A549 (cell line): ENCODE measurements at regions not wholly inside any gene's neighbourhood (a gene's known extent, or its start where the extent isn't known, plus 50 kb on each side); places are given as distances from the start of the nearest gene placed in this dataset.

Experiments used
- ATAC-seq, 2 experiments: fragments of 200-7000 bp in 1 of 2; fragments of >200 bp in 1 of 2; cut with Nextera tagmentation in 1 of 2; cut with Tn5 transposase in 1 of 2; 3 replicates each; pipeline versions ENCODE4 v1.8.0 to v1.9.1; 2018 to 2020; ENCODE audit warnings: mild to moderate bottlenecking in 1 of 2, moderate library complexity in 1 of 2
- CTCF ChIA-PET: fragments of 300-600 bp; sonication (Branson Sonifier 250); formaldehyde crosslinking; extraction: SDS; loops from one replicate; lab custom pipeline; 2021; ENCODE audit warnings: antibody characterized with exemption, inconsistent platforms; lab: Yijun Ruan, JAX
- POLR2A ChIA-PET: fragments of 350-600 bp; formaldehyde crosslinking; extraction: SDS; loops from one replicate; lab custom pipeline; 2021; ENCODE audit warnings: antibody characterized with exemption, inconsistent platforms; lab: Yijun Ruan, JAX
- DNase-seq, 2 experiments: peaks; one replicate each; pipeline versions ENCODE4 v3.0.0 to v3.0.0-alpha.2; 2011 to 2016; ENCODE audit warnings: low read depth in 1 of 2, low spot score in 1 of 2
- FAIRE-seq: peaks from 2 replicates; lab custom pipeline; 2011; peaks lifted over from hg19 to GRCh38; lab: Jason Lieb, UNC
- H3K27ac ChIP-seq, 2 experiments: fragments of >200 bp; sonication (Bioruptor Twin); formaldehyde crosslinking; 3 replicates each; pipeline ENCODE4 v1.5.1; 2016 to 2017
- H3K4me1 ChIP-seq: fragments of >200 bp; sonication (Bioruptor Twin); formaldehyde crosslinking; 3 replicates; pipeline ENCODE4 v1.6.1; 2016
- H3K4me2 ChIP-seq: fragments of >200 bp; sonication (Bioruptor Twin); formaldehyde crosslinking; 3 replicates; pipeline ENCODE4 v1.6.1; 2016
- H3K4me3 ChIP-seq: fragments of >200 bp; sonication (Bioruptor Twin); formaldehyde crosslinking; 3 replicates; pipeline ENCODE4 v1.5.1; 2016
- H3K9me3 ChIP-seq: fragments of >200 bp; sonication (Bioruptor Twin); formaldehyde crosslinking; 3 replicates; pipeline ENCODE4 v1.6.1; 2016
- EHF ChIP-seq: fragments of 250-450 bp; sonication (Bioruptor Pico); IDR thresholded peaks from 2 replicates; pipeline ENCODE4 v1.5.0; 2020; ENCODE audit warnings: mild to moderate bottlenecking
- EHMT2 ChIP-seq: fragments of 200-600 bp; sonication (generic); IDR thresholded peaks from 2 replicates; pipeline ENCODE4 v1.6.1; 2016; ENCODE audit warnings: antibody characterized with exemption, low read depth, mild to moderate bottlenecking, moderate library complexity
- ESRRA ChIP-seq: fragments of 150-350 bp; IDR thresholded peaks from 2 replicates; pipeline ENCODE4 v1.6.1; 2014; ENCODE audit warnings: mild to moderate bottlenecking, low read length, borderline replicate concordance
- FOSB ChIP-seq: fragments of 250-450 bp; sonication (Bioruptor Pico); IDR thresholded peaks from 2 replicates; pipeline ENCODE4 v1.5.0; 2020; ENCODE audit warnings: mild to moderate bottlenecking, moderate library complexity
- HEYL ChIP-seq: fragments of 250-450 bp; sonication (Bioruptor Pico); IDR thresholded peaks from 2 replicates; pipeline ENCODE4 v1.8.0; 2021; ENCODE audit warnings: mild to moderate bottlenecking, moderate library complexity
- HOXA7 ChIP-seq: fragments of 250-450 bp; sonication (Bioruptor Pico); IDR thresholded peaks from 2 replicates; pipeline ENCODE4 v1.5.0; 2020; ENCODE audit warnings: mild to moderate bottlenecking, moderate library complexity
- JUN ChIP-seq, 2 experiments: fragments of >200 bp; sonication (Bioruptor Twin); formaldehyde crosslinking; IDR thresholded peaks; 2 replicates in 1 of 2; 3 replicates in 1 of 2; pipeline ENCODE4 v1.6.1; 2016 to 2017
- KDM1A ChIP-seq: fragments of 200-600 bp; sonication (generic); IDR thresholded peaks from 2 replicates; pipeline ENCODE4 v1.6.1; 2016; ENCODE audit warnings: low read depth, mild to moderate bottlenecking
- NFE2L2 ChIP-seq: fragments of 150-350 bp; conservative IDR thresholded peaks from 2 replicates; pipeline ENCODE4 v1.6.1; 2014; ENCODE audit warnings: low read length
- NPAS2 ChIP-seq: fragments of 250-450 bp; sonication (Bioruptor Pico); IDR thresholded peaks from 2 replicates; pipeline ENCODE4 v1.8.0; 2022; ENCODE audit warnings: mild to moderate bottlenecking, moderate library complexity, borderline replicate concordance
- PHF8 ChIP-seq: fragments of 200-600 bp; sonication (generic); IDR thresholded peaks from 2 replicates; pipeline ENCODE4 v1.6.1; 2016; ENCODE audit warnings: low read depth, mild to moderate bottlenecking, antibody characterized with exemption, moderate library complexity, borderline replicate concordance
- POLR2A ChIP-seq: IDR thresholded peaks from 2 replicates; pipeline ENCODE4 v1.6.1; 2012; ENCODE audit warnings: mild to moderate bottlenecking, low read length
- POLR2AphosphoS2 ChIP-seq: conservative IDR thresholded peaks from 2 replicates; pipeline ENCODE4 v1.6.1; 2012; ENCODE audit warnings: low read length, improper control_type of control experiment, inconsistent platforms
- RAD21 ChIP-seq, 2 experiments: fragments of >200 bp in 1 of 2; sonication (Bioruptor Twin) in 1 of 2; formaldehyde crosslinking in 1 of 2; IDR thresholded peaks in 1 of 2; conservative IDR thresholded peaks in 1 of 2; 2 replicates in 1 of 2; 3 replicates in 1 of 2; pipeline ENCODE4 v1.6.1; 2012 to 2018; ENCODE audit warnings: inconsistent platforms in 1 of 2
- RARB ChIP-seq: fragments of 250-450 bp; sonication (Bioruptor Pico); IDR thresholded peaks from 2 replicates; pipeline ENCODE4 v1.8.0; 2021; ENCODE audit warnings: mild to moderate bottlenecking, moderate library complexity
- RCOR1 ChIP-seq: fragments of 150-350 bp; IDR thresholded peaks from 2 replicates; pipeline ENCODE4 v1.6.1; 2014; ENCODE audit warnings: antibody characterized with exemption, low read length, low read depth
- RNF2 ChIP-seq: fragments of 200-600 bp; sonication (generic); IDR thresholded peaks from 2 replicates; pipeline ENCODE4 v1.6.1; 2016; ENCODE audit warnings: low read depth, mild to moderate bottlenecking, antibody characterized with exemption, moderate library complexity, borderline replicate concordance
- SREBF2 ChIP-seq: fragments of 450-650 bp; IDR thresholded peaks from 2 replicates; pipeline ENCODE4 v1.6.1; 2014; ENCODE audit warnings: mild to moderate bottlenecking, moderate library complexity
- TFCP2L1 ChIP-seq: fragments of 250-450 bp; sonication (Bioruptor Pico); IDR thresholded peaks from 2 replicates; pipeline ENCODE4 v1.5.0; 2021; ENCODE audit warnings: mild to moderate bottlenecking
- ZC3H11A ChIP-seq: fragments of 450-650 bp; IDR thresholded peaks from 2 replicates; pipeline ENCODE4 v1.6.1; 2014; ENCODE audit warnings: antibody characterized with exemption, mild to moderate bottlenecking
- ZSCAN20 ChIP-seq: fragments of 250-450 bp; sonication (Bioruptor Pico); IDR thresholded peaks from 2 replicates; pipeline ENCODE4 v1.8.0; 2022; ENCODE audit warnings: mild to moderate bottlenecking, moderate library complexity
- WGBS: methylation state at CpG from one replicate; pipeline ENCODE4 v1.1.6; 2017; ENCODE audit errors: missing lambda C conversion rate; 5-methylcytosine and 5-hydroxymethylcytosine counted together
- TF ChIP-seq, protein P1 (sequence below): fragments of >200 bp; sonication (Bioruptor Twin); formaldehyde crosslinking; IDR thresholded peaks from 3 replicates; pipeline ENCODE4 v1.5.1; 2016
- TF ChIP-seq, protein P2 (sequence below): fragments of 200-600 bp; sonication (generic); IDR thresholded peaks from 2 replicates; pipeline ENCODE4 v1.6.1; 2016; ENCODE audit warnings: antibody characterized with exemption, mild to moderate bottlenecking, moderate library complexity
- TF ChIP-seq, protein P3 (sequence below): fragments of 250-450 bp; sonication (Bioruptor Pico); IDR thresholded peaks from 2 replicates; pipeline ENCODE4 v1.5.0; 2020; ENCODE audit warnings: low read depth, mild to moderate bottlenecking, moderate library complexity
- TF ChIP-seq, protein P4 (sequence below): fragments of >200 bp; sonication (Bioruptor Twin); formaldehyde crosslinking; IDR thresholded peaks from 3 replicates; pipeline ENCODE4 v1.6.1; 2016
- TF ChIP-seq, protein P5 (sequence below): fragments of 250-450 bp; sonication (Bioruptor Pico); IDR thresholded peaks from 2 replicates; pipeline ENCODE4 v1.5.0; 2021; ENCODE audit warnings: mild to moderate bottlenecking, moderate library complexity, borderline replicate concordance
- TF ChIP-seq, protein P6 (sequence below): fragments of >200 bp; sonication (Bioruptor Twin); formaldehyde crosslinking; IDR thresholded peaks from 2 replicates; pipeline ENCODE4 v1.6.1; 2016

DNA sequence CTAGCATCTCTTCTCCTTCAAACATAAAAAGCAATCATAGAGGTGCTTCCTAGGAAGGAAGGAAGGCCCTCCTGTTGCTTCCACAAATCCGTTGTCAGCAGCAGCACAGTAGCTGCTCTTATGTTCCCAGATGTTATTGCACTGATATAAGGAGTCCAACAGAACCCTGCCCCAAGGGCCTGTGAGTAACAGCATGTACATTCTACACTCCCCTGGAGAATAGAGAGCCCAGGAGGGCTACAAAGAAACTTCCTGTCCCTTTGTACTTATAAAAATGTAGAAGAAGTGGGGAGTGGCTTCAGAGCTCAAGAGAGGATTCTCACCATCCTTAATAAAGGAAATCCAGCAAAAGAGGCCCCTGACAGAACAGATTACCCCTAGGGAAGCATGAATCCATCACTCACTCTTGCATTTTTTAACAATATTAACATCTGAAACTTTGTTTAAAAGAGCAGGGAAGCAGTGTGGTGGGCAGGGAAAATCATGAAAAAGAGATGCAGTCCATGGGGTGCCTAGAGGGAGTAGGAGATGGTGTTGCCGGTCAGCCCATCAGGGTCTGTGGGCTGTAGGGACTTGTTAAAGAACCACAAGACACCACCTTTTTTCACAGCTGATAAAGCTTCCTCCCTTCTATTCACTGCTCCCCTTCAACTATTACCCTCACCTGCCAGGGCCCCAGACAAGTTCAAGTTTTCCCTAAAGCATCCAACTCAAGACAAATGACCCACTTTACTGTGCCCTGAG lies 104.5 kb upstream of the ADGRF1 start (continued):
- no peak for TF ChIP-seq ZSCAN20 (CRISPR knock-in tag)
- TF ChIP-seq ESRRA: no peak

DNA sequence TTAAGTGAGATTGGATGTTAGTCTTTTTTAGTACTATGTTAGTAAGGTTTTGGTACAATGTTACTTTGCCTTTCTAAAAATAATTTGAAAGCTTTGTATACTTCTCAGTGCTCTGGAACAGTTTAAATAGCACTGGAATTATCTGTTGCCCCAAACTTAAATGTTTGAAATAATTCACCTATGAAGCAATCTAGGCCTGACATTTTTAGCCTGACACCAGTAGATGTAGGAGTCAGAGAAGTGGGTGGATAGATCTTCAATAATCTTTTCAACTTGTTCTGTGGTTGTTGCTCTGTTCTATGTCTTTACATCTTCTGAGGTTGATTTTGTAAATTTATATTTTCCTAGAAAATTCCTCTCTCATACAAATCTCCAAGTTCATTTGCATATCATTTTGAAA lies 103.1 kb upstream of the ADGRF1 start:
- peaks cover 4% of the 10 kb centered on the region; the same call in 1 of the 3 replicates for H3K9me3 ChIP-seq
- TF ChIP-seq POLR2AphosphoS2: no peak
- TF ChIP-seq, protein P1, sequence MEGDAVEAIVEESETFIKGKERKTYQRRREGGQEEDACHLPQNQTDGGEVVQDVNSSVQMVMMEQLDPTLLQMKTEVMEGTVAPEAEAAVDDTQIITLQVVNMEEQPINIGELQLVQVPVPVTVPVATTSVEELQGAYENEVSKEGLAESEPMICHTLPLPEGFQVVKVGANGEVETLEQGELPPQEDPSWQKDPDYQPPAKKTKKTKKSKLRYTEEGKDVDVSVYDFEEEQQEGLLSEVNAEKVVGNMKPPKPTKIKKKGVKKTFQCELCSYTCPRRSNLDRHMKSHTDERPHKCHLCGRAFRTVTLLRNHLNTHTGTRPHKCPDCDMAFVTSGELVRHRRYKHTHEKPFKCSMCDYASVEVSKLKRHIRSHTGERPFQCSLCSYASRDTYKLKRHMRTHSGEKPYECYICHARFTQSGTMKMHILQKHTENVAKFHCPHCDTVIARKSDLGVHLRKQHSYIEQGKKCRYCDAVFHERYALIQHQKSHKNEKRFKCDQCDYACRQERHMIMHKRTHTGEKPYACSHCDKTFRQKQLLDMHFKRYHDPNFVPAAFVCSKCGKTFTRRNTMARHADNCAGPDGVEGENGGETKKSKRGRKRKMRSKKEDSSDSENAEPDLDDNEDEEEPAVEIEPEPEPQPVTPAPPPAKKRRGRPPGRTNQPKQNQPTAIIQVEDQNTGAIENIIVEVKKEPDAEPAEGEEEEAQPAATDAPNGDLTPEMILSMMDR: no peak
- no peak for TF ChIP-seq RAD21 (conservative IDR thresholded peaks at IDR 0.05 in 1 of 2, IDR thresholded peaks at IDR 0.05 in 1 of 2)
- no peak for TF ChIP-seq POLR2A
- TF ChIP-seq ZC3H11A: no peak
- TF ChIP-seq JUN (IDR thresholded peaks at IDR 0.05): no peak
- TF ChIP-seq, protein P2, sequence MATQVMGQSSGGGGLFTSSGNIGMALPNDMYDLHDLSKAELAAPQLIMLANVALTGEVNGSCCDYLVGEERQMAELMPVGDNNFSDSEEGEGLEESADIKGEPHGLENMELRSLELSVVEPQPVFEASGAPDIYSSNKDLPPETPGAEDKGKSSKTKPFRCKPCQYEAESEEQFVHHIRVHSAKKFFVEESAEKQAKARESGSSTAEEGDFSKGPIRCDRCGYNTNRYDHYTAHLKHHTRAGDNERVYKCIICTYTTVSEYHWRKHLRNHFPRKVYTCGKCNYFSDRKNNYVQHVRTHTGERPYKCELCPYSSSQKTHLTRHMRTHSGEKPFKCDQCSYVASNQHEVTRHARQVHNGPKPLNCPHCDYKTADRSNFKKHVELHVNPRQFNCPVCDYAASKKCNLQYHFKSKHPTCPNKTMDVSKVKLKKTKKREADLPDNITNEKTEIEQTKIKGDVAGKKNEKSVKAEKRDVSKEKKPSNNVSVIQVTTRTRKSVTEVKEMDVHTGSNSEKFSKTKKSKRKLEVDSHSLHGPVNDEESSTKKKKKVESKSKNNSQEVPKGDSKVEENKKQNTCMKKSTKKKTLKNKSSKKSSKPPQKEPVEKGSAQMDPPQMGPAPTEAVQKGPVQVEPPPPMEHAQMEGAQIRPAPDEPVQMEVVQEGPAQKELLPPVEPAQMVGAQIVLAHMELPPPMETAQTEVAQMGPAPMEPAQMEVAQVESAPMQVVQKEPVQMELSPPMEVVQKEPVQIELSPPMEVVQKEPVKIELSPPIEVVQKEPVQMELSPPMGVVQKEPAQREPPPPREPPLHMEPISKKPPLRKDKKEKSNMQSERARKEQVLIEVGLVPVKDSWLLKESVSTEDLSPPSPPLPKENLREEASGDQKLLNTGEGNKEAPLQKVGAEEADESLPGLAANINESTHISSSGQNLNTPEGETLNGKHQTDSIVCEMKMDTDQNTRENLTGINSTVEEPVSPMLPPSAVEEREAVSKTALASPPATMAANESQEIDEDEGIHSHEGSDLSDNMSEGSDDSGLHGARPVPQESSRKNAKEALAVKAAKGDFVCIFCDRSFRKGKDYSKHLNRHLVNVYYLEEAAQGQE: no peak
- TF ChIP-seq, protein P3, sequence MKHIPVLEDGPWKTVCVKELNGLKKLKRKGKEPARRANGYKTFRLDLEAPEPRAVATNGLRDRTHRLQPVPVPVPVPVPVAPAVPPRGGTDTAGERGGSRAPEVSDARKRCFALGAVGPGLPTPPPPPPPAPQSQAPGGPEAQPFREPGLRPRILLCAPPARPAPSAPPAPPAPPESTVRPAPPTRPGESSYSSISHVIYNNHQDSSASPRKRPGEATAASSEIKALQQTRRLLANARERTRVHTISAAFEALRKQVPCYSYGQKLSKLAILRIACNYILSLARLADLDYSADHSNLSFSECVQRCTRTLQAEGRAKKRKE (CRISPR knock-in tag): no peak
- TF ChIP-seq RCOR1: no peak
- no peak for TF ChIP-seq SREBF2
- no peak for TF ChIP-seq NPAS2
- TF ChIP-seq HOXA7 (CRISPR knock-in tag): no peak
- no peak for TF ChIP-seq FOSB (CRISPR knock-in tag)
- H3K4me3 ChIP-seq: no peak overlapping the region
- H3K27ac ChIP-seq: no peak overlapping the region
- ChIA-PET POLR2A (no interaction called here), CTCF (no interaction called here)
- ATAC-seq (no peak), DNase-seq (no peak), FAIRE-seq (no peak)
- peaks cover 31% of the 10 kb centered on the region for H3K4me1 ChIP-seq
- H3K4me2 ChIP-seq: no peak overlapping the region

DNA sequence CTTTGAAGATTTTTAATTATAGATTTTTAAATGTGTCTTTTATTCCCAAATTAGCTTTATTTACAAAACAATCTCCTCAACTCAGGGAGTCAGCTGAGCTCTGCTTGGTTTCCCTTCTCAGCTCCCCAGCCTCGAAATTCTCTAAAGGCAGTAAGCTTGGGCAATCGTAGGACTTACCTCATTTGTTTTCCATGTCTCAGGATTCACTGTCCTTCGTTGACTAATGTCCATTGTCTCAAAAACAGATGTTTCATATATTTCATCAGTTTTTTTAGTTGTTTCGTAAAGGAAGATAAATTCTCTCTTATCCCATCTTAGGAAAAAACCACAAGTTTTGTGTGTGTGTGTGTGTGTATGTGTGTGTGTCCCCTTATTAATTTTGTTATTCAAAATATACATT lies 102.2 kb upstream of the ADGRF1 start:
- Histone ChIP-seq H3K4me1 (peaks cover 27% of the 10 kb centered on the region), H3K27ac (no peak overlapping the region), H3K4me3 (no peak overlapping the region), H3K9me3 (peaks cover 4% of the 10 kb centered on the region; the same call in 1 of the 3 replicates), H3K4me2 (no peak overlapping the region)
- ATAC-seq (no peak), FAIRE-seq (no peak), DNase-seq (no peak)
- whole genome bisulfite sequencing: 89% methylated on average over 4 of the region's 4 CpGs
- ChIA-PET POLR2A (no interaction called here), CTCF (no interaction called here)
- TF ChIP-seq, protein P4, sequence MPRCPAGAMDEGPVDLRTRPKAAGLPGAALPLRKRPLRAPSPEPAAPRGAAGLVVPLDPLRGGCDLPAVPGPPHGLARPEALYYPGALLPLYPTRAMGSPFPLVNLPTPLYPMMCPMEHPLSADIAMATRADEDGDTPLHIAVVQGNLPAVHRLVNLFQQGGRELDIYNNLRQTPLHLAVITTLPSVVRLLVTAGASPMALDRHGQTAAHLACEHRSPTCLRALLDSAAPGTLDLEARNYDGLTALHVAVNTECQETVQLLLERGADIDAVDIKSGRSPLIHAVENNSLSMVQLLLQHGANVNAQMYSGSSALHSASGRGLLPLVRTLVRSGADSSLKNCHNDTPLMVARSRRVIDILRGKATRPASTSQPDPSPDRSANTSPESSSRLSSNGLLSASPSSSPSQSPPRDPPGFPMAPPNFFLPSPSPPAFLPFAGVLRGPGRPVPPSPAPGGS: no peak
- TF ChIP-seq NFE2L2: no peak
- TF ChIP-seq, protein P5, sequence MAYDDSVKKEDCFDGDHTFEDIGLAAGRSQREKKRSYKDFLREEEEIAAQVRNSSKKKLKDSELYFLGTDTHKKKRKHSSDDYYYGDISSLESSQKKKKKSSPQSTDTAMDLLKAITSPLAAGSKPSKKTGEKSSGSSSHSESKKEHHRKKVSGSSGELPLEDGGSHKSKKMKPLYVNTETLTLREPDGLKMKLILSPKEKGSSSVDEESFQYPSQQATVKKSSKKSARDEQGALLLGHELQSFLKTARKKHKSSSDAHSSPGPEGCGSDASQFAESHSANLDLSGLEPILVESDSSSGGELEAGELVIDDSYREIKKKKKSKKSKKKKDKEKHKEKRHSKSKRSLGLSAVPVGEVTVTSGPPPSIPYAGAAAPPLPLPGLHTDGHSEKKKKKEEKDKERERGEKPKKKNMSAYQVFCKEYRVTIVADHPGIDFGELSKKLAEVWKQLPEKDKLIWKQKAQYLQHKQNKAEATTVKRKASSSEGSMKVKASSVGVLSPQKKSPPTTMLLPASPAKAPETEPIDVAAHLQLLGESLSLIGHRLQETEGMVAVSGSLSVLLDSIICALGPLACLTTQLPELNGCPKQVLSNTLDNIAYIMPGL (CRISPR knock-in tag): no peak
- no peak for TF ChIP-seq KDM1A
- TF ChIP-seq EHMT2: no peak
- TF ChIP-seq EHF (CRISPR knock-in tag): no peak
- TF ChIP-seq PHF8: no peak
- TF ChIP-seq POLR2A: no peak
- no peak for TF ChIP-seq RNF2
- TF ChIP-seq TFCP2L1 (CRISPR knock-in tag): no peak
- TF ChIP-seq RARB (CRISPR knock-in tag): no peak
- no peak for TF ChIP-seq HEYL (CRISPR knock-in tag)
- TF ChIP-seq, protein P6, sequence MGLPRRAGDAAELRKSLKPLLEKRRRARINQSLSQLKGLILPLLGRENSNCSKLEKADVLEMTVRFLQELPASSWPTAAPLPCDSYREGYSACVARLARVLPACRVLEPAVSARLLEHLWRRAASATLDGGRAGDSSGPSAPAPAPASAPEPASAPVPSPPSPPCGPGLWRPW: no peak
